Lower leg skin (tissue), 4 donors: ENCODE measurements at regions not wholly inside any gene's neighbourhood (a gene's known extent, or its start where the extent isn't known, plus 50 kb on each side); places are given as distances from the start of the nearest gene placed in this dataset.
A peak's percentile ranks its signal among the peaks of the same experiment; 100 is the strongest.

Experiments used
- DNase-seq, 2 donors: peaks; one replicate each; pipeline ENCODE4 v3.0.0-alpha.2; 2019; ENCODE audit warnings: low spot score in 2 of 2
- H3K4me3 ChIP-seq: fragments of 200-600 bp; sonication (generic); 2 replicates; pipeline ENCODE4 v1.5.1; 2017; ENCODE audit warnings: mild to moderate bottlenecking, low read depth; ENCODE audit not compliant: poor library complexity, severe bottlenecking
- POLR2A ChIP-seq, 2 donors: fragments of 450-650 bp; IDR thresholded peaks; one replicate each; pipeline ENCODE4 v1.6.1; 2016 to 2017; ENCODE audit warnings: antibody characterized with exemption in 2 of 2, mild to moderate bottlenecking in 1 of 2, moderate library complexity in 1 of 2
- WGBS, 2 donors: methylation state at CpG; one replicate each; pipeline ENCODE4 v1.1.5; 2018; 5-methylcytosine and 5-hydroxymethylcytosine counted together
- intact Hi-C: fragments of 100-400 bp; cut with DNase I; formaldehyde crosslinking; loops from one replicate; pipeline ENCODE4 v1.15.0; 2023; ENCODE audit warnings: low total_unique reads
- TF ChIP-seq, protein P1 (sequence below), 3 donors: fragments of 450-650 bp; IDR thresholded peaks; one replicate each; pipeline ENCODE4 v1.5.1; 2016; ENCODE audit warnings: antibody characterized with exemption in 3 of 3, mild to moderate bottlenecking in 3 of 3, moderate library complexity in 2 of 3

DNA sequence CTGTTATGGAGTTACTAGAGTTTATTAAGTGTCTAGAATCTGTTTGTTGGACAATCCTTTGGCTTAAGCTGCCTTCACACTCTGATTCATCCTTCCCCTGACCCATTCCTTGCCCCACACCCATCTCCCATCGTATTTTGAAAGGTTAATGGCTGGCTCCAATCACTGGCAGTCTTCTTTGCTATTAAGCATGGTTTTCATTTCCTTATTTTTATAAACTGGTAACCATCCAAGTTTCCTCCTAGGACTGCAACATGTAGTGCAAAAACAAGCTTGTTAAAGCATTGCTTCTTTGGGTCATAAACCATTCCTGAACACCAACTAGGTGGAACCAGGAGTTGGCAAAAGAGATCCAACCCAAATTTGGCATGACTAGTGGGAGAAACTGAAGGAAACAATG, 148.4 kb downstream of the DTWD1 start:
- no peak overlapping the region for H3K4me3 ChIP-seq
- TF ChIP-seq POLR2A (IDR thresholded peaks at IDR 0.05): no peak
- TF ChIP-seq, protein P1, sequence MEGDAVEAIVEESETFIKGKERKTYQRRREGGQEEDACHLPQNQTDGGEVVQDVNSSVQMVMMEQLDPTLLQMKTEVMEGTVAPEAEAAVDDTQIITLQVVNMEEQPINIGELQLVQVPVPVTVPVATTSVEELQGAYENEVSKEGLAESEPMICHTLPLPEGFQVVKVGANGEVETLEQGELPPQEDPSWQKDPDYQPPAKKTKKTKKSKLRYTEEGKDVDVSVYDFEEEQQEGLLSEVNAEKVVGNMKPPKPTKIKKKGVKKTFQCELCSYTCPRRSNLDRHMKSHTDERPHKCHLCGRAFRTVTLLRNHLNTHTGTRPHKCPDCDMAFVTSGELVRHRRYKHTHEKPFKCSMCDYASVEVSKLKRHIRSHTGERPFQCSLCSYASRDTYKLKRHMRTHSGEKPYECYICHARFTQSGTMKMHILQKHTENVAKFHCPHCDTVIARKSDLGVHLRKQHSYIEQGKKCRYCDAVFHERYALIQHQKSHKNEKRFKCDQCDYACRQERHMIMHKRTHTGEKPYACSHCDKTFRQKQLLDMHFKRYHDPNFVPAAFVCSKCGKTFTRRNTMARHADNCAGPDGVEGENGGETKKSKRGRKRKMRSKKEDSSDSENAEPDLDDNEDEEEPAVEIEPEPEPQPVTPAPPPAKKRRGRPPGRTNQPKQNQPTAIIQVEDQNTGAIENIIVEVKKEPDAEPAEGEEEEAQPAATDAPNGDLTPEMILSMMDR (IDR thresholded peaks at IDR 0.05): no peak
- DNase-seq: peak in 1 of 2 donors; percentile 39
- intact Hi-C loops: no loop called here
- 9 to 25% methylated on average over 1 of the region's 1 CpG for WGBS, 2 donors

DNA sequence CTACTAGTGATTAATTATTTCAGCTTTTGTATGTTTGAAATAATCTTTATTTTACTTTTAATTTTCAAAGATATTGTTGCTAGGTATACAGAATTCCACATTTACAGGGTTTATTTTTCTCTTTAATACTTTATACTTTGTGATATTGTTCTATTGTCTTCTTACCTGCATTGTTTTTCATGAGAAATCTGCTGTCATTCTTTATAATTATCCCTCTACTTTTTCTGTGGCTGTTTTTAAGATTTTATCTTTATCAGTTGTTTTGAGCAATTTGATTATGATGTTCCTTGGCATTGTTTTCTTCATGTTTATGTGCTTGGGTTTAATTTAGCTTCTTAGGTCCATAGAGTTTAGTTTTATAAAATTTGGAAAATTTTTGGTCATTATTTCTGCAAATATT, 168.6 kb downstream of the DTWD1 start:
- DNase-seq: no peak
- no peak for TF ChIP-seq POLR2A (IDR thresholded peaks at IDR 0.05)
- TF ChIP-seq, protein P1 (IDR thresholded peaks at IDR 0.05): no peak
- intact Hi-C loops: no loop called here
- no peak overlapping the region for H3K4me3 ChIP-seq

DNA sequence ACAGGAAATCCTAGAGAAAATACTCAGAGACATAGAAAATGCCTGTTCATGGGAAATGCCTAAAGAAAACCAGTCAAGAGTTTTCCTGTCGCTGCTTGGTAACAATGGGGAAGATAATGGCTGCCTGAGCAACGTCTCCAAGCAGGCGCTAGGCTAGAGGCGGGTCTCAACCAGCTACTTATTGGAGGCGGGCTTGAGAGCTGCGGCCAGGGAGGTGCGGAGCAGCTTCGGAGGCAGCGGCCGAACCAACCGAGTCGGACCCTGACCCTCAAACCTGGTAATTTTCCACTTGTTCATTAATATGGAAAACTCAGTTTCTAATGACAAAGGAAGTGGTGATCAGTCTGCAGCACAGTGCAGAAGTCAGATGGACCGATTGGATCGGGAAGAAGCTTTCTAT, 173.1 kb downstream of the DTWD1 start:
- no peak overlapping the region for H3K4me3 ChIP-seq
- WGBS, 2 donors: 92 to 93% methylated on average over 14 of the region's 14 CpGs
- no peak for TF ChIP-seq POLR2A (IDR thresholded peaks at IDR 0.05)
- TF ChIP-seq, protein P1 (IDR thresholded peaks at IDR 0.05): no peak
- DNase-seq: no peak
- intact Hi-C loops: no loop called here

DNA sequence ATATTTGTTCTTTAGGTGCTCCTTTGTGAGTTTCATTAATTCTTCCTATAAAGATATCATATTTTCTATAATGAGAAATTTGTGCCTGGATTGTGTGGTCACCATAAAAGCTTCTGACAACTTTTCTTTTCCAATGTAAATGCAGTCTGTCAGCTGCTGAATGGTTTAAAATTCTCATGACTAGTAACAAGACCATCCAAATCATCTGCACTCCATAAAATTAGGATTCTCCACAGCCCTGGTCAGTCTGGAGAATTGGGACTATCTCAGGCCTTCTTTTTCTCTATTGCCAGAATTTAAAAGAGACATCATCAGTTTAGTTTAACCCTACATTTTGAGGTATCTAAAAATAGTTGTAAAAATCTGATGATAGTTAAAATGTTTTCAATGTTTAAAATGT, 180.9 kb downstream of the DTWD1 start:
- TF ChIP-seq POLR2A (IDR thresholded peaks at IDR 0.05): no peak
- TF ChIP-seq, protein P1 (IDR thresholded peaks at IDR 0.05): no peak
- no peak for DNase-seq
- H3K4me3 ChIP-seq: no peak overlapping the region
- intact Hi-C loops: no loop called here
